Vagina (tissue), 2 donors: ENCODE measurements at regions not wholly inside any gene's neighbourhood (a gene's known extent, or its start where the extent isn't known, plus 50 kb on each side); places are given as distances from the start of the nearest gene placed in this dataset.
A peak's percentile ranks its signal among the peaks of the same experiment; 100 is the strongest.

Experiments
- DNase-seq, 2 donors: peaks; one replicate each; pipeline ENCODE4 v3.0.0-alpha.2; 2017; ENCODE audit errors: extremely low spot score in 2 of 2
- H3K27ac ChIP-seq: fragments of 200-600 bp; sonication (generic); one replicate; pipeline ENCODE4 v1.5.1; 2019
- H3K27me3 ChIP-seq: fragments of 200-600 bp; sonication (generic); one replicate; pipeline ENCODE4 v1.5.1; 2019
- H3K36me3 ChIP-seq, 2 donors: fragments of 200-600 bp; sonication (generic); one replicate each; pipeline ENCODE4 v1.5.1; 2017 to 2019
- H3K4me1 ChIP-seq: fragments of 200-600 bp; sonication (generic); one replicate; pipeline ENCODE4 v1.5.1; 2019
- H3K4me3 ChIP-seq, 2 donors: fragments of 200-600 bp; sonication (generic); 1 replicate in 1 of 2; 2 replicates in 1 of 2; pipeline ENCODE4 v1.5.1; 2016 to 2019
- H3K9me3 ChIP-seq: fragments of 200-600 bp; sonication (generic); one replicate; pipeline ENCODE4 v1.5.1; 2019
- POLR2A ChIP-seq, 2 donors: fragments of 450-650 bp; IDR thresholded peaks; one replicate each; pipeline ENCODE4 v1.6.1; 2017; ENCODE audit warnings: antibody characterized with exemption in 2 of 2, mild to moderate bottlenecking in 2 of 2, moderate library complexity in 2 of 2
- POLR2AphosphoS5 ChIP-seq, 2 donors: sonication (generic); formaldehyde crosslinking; IDR thresholded peaks; one replicate each; pipeline ENCODE4 v1.9.0; 2017; ENCODE audit warnings: antibody characterized with exemption in 2 of 2, mild to moderate bottlenecking in 2 of 2, low read depth in 1 of 2; ENCODE audit not compliant: insufficient read depth in 1 of 2
- intact Hi-C: fragments of 100-400 bp; cut with DNase I; formaldehyde crosslinking; loops from one replicate; pipeline ENCODE4 v1.15.1; 2023
- TF ChIP-seq, protein P1 (sequence below), 3 experiments: fragments of 450-650 bp in 2 of 3; fragments of 200-600 bp in 1 of 3; sonication (generic) in 1 of 3; IDR thresholded peaks; one replicate each; pipeline ENCODE4 v1.5.1; 2017 to 2019; ENCODE audit warnings: antibody characterized with exemption in 3 of 3, mild to moderate bottlenecking in 2 of 3, moderate library complexity in 2 of 3

GRCh38 chr3:112734736-112735350 lies 93.9 kb upstream of the CCDC80 start:
- H3K27me3 ChIP-seq, result no peaks in the 10 kb centered on the region
- TF ChIP-seq, protein P1, sequence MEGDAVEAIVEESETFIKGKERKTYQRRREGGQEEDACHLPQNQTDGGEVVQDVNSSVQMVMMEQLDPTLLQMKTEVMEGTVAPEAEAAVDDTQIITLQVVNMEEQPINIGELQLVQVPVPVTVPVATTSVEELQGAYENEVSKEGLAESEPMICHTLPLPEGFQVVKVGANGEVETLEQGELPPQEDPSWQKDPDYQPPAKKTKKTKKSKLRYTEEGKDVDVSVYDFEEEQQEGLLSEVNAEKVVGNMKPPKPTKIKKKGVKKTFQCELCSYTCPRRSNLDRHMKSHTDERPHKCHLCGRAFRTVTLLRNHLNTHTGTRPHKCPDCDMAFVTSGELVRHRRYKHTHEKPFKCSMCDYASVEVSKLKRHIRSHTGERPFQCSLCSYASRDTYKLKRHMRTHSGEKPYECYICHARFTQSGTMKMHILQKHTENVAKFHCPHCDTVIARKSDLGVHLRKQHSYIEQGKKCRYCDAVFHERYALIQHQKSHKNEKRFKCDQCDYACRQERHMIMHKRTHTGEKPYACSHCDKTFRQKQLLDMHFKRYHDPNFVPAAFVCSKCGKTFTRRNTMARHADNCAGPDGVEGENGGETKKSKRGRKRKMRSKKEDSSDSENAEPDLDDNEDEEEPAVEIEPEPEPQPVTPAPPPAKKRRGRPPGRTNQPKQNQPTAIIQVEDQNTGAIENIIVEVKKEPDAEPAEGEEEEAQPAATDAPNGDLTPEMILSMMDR (IDR thresholded peaks at IDR 0.05), result peak in 2 of 3 experiments; percentile 17 to 58
- TF ChIP-seq POLR2AphosphoS5 (IDR thresholded peaks at IDR 0.05; ENCODE audit: insufficient read depth in 1 of 2, low read depth in 1 of 2), result no peak
- H3K9me3 ChIP-seq, result no peaks in the 10 kb centered on the region
- no peaks in the 10 kb centered on the region for H3K36me3 ChIP-seq
- no peak for DNase-seq
- H3K4me3 ChIP-seq, result no peak overlapping the region
- peaks cover 38% of the 10 kb centered on the region for H3K4me1 ChIP-seq
- H3K27ac ChIP-seq, result no peak overlapping the region
- intact Hi-C loops, result loop anchor here (10.0 kb wide), 2 partner anchors 80 to 240 kb away; partner anchors contain the start of gene CD200R1

- DNase-seq, result no peak
- Histone ChIP-seq H3K4me3 (no peak overlapping the region), H3K4me1 (peaks cover 31% of the 10 kb centered on the region), H3K27ac (no peak overlapping the region), H3K36me3 (no peaks in the 10 kb centered on the region), H3K9me3 (no peaks in the 10 kb centered on the region), H3K27me3 (no peaks in the 10 kb centered on the region)
- intact Hi-C loops, result loop anchor here (10.0 kb wide), 2 partner anchors 81 to 241 kb away; partner anchors contain the start of gene CD200R1
- TF ChIP-seq POLR2A (IDR thresholded peaks at IDR 0.05) (no peak), POLR2AphosphoS5 (IDR thresholded peaks at IDR 0.05; ENCODE audit: insufficient read depth in 1 of 2, low read depth in 1 of 2) (no peak)
- TF ChIP-seq, protein P1 (IDR thresholded peaks at IDR 0.05), result no peak
Measured at GRCh38 chr3:112734171-112734570, 93.2 kb upstream of the CCDC80 start.

DNA sequence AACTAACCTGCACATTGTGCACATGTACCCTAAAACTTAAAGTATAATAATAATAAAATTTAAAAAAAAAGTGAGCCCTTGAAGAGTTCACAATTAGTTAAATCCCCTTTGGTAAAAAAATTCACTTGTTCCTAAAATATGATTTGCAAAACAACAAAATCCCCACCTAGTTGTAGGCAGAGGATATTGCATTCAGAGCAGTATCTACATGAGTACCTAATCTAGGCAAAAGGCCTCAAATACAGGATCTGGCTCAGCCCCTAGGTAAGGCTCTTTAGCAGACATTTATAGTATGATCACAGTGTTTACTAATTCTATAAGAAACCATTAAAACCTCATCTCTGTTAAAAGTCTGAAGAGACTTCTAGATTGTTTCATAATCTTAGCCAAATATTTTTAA lies 89.3 kb upstream of the CCDC80 start:
- no peak overlapping the region for H3K4me3 ChIP-seq
- H3K9me3 ChIP-seq, result no peaks in the 10 kb centered on the region
- no peak overlapping the region for H3K27ac ChIP-seq
- TF ChIP-seq POLR2A (IDR thresholded peaks at IDR 0.05) (no peak), POLR2AphosphoS5 (IDR thresholded peaks at IDR 0.05; ENCODE audit: insufficient read depth in 1 of 2, low read depth in 1 of 2) (no peak)
- TF ChIP-seq, protein P1 (IDR thresholded peaks at IDR 0.05), result no peak
- DNase-seq, result no peak
- no peaks in the 10 kb centered on the region for H3K36me3 ChIP-seq
- peaks cover 8% of the 10 kb centered on the region for H3K4me1 ChIP-seq
- intact Hi-C loops, result loop anchor here (10.0 kb wide), 2 partner anchors 85 to 245 kb away; partner anchors contain the start of gene CD200R1
- H3K27me3 ChIP-seq, result no peaks in the 10 kb centered on the region

DNA sequence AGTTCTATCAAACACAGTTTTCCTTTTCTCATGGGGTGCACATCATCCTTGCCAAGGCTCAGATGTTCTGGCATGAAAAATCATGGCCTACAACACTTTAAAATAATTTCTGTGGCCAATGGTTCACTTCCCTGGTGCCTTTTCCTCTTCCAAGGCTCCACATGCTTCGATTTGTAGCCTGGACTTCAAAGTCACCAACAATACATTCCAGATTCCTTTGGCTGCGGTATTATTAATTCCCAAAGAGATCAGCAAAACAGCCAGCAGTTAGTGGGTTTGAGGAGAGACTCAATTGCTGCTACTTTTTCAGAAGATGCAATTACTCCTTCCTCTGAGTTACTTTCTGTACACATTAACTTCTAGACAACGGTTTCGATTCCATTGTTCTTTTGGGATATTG lies 80.3 kb upstream of the CCDC80 start:
- Histone ChIP-seq H3K27me3 (no peaks in the 10 kb centered on the region), H3K9me3 (no peaks in the 10 kb centered on the region), H3K36me3 (no peaks in the 10 kb centered on the region), H3K4me1 (no peaks in the 10 kb centered on the region), H3K4me3 (no peak overlapping the region), H3K27ac (no peak overlapping the region)
- TF ChIP-seq POLR2AphosphoS5 (IDR thresholded peaks at IDR 0.05; ENCODE audit: insufficient read depth in 1 of 2, low read depth in 1 of 2) (no peak), POLR2A (IDR thresholded peaks at IDR 0.05) (no peak)
- TF ChIP-seq, protein P1 (IDR thresholded peaks at IDR 0.05), result no peak
- DNase-seq, result no peak
- intact Hi-C loops, result no loop called here

DNA sequence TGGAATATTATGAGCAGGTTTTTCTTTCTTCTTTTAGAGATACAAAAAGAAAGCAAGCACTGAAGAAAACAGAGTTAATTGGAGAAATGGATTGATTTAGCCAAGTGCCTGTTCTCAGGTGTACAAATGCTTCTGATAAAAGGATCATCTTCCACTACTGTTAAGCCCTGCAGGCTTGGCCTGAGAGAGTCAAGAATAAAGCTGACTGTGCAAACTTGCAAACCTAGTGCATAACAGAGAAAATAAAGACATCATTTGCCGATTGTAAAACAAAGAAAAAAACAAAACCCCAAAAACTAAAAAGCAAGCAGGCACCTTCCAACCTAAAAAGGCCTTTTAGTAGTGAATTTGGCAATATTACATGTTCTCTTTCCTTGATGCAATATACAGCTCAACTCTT lies 78.0 kb upstream of the CCDC80 start:
- TF ChIP-seq POLR2A (IDR thresholded peaks at IDR 0.05) (no peak), POLR2AphosphoS5 (IDR thresholded peaks at IDR 0.05; ENCODE audit: insufficient read depth in 1 of 2, low read depth in 1 of 2) (no peak)
- TF ChIP-seq, protein P1 (IDR thresholded peaks at IDR 0.05), result no peak
- Histone ChIP-seq H3K27ac (no peak overlapping the region), H3K27me3 (no peaks in the 10 kb centered on the region), H3K4me3 (no peak overlapping the region), H3K9me3 (no peaks in the 10 kb centered on the region), H3K36me3 (no peaks in the 10 kb centered on the region), H3K4me1 (no peaks in the 10 kb centered on the region)
- no peak for DNase-seq
- intact Hi-C loops, result no loop called here
